Activated B cell treated with CpG ODN at 0.5 μM for 24 hours (primary cell): ENCODE measurements at regions not wholly inside any gene's neighbourhood (a gene's known extent, or its start where the extent isn't known, plus 50 kb on each side); places are given as distances from the start of the nearest gene placed in this dataset.

ENCODE experiments used
- ATAC-seq: fragments of 200-7000 bp; cut with Tn5 transposase; one replicate; pipeline ENCODE4 v1.10.0; 2021; ENCODE audit warnings: low read depth, mild to moderate bottlenecking, moderate library complexity
- CTCF ChIA-PET: fragments of 350-600 bp; sonication (Branson Sonifier 250); formaldehyde crosslinking; loops from one replicate; lab custom pipeline; 2021; ENCODE audit warnings: antibody characterized with exemption; lab: Charles Lee
- POLR2A ChIA-PET: fragments of 350-600 bp; sonication (Branson Sonifier 250); formaldehyde crosslinking; loops from one replicate; lab custom pipeline; 2021; ENCODE audit warnings: antibody characterized with exemption; lab: Charles Lee
- DNase-seq: peaks from one replicate; pipeline ENCODE4 v3.0.0; 2022
- H3K27ac Mint-ChIP-seq: one replicate; pipeline ENCODE4 v1.8.0; 2020; ENCODE audit warnings: mixed read lengths
- H3K27me3 Mint-ChIP-seq: one replicate; pipeline ENCODE4 v1.8.0; 2021; ENCODE audit warnings: mixed read lengths
- H3K36me3 Mint-ChIP-seq: one replicate; pipeline ENCODE4 v1.8.0; 2021; ENCODE audit warnings: low read depth, mixed read lengths
- H3K4me1 Mint-ChIP-seq: one replicate; pipeline ENCODE4 v1.8.0; 2021; ENCODE audit warnings: mixed read lengths
- H3K4me3 Mint-ChIP-seq: one replicate; pipeline ENCODE4 v1.8.0; 2020; ENCODE audit warnings: mild to moderate bottlenecking, mixed read lengths
- H3K9me3 Mint-ChIP-seq: one replicate; pipeline ENCODE4 v1.8.0; 2020; ENCODE audit warnings: mixed read lengths
- CTCF ChIP-seq: fragments of 200-600 bp; IDR thresholded peaks from one replicate; pipeline ENCODE4 v1.8.0; 2022; ENCODE audit warnings: antibody characterized with exemption, mild to moderate bottlenecking
- intact Hi-C: fragments of 100-400 bp; cut with micrococcal nuclease; formaldehyde crosslinking; loops from one replicate; pipeline ENCODE4 v1.15.1; 2024

DNA sequence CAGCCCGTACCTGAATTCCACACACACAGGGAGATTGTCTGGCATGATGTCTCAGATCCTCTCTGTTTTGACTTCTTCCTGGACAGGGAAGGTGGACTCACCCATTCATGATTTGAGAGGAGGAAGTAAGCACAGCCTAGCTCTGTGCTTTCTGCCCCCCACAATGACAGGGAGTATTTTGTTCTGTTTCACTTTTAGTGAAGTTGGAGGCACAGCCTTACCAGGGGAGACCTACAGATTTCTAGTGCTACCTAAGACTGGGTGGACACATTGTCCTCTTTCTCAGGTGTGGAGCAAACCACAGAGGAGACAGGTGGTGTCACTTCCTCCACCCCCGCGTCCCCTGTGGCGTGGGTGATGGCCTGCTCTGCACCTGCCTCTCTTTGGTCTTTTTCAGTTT is 408.6 kb upstream of the PFKP start:
- TF ChIP-seq CTCF = no peak
- ChIA-PET POLR2A (no interaction called here), CTCF (no interaction called here)
- DNase-seq (no peak), ATAC-seq (no peak)
- no peak overlapping the region for H3K4me3 Mint-ChIP-seq
- H3K9me3 Mint-ChIP-seq = no peaks in the 10 kb centered on the region
- H3K27ac Mint-ChIP-seq = no peak overlapping the region
- H3K36me3 Mint-ChIP-seq = no peaks in the 10 kb centered on the region
- no peaks in the 10 kb centered on the region for H3K27me3 Mint-ChIP-seq
- H3K4me1 Mint-ChIP-seq = no peaks in the 10 kb centered on the region
- intact Hi-C loops = no loop called here

- no peak overlapping the region for H3K27ac Mint-ChIP-seq
- H3K9me3 Mint-ChIP-seq = no peaks in the 10 kb centered on the region
- ChIA-PET CTCF (no interaction called here), POLR2A (no interaction called here)
- no peak for TF ChIP-seq CTCF
- intact Hi-C loops = no loop called here
- no peaks in the 10 kb centered on the region for H3K36me3 Mint-ChIP-seq
- H3K27me3 Mint-ChIP-seq = no peaks in the 10 kb centered on the region
- H3K4me3 Mint-ChIP-seq = no peak overlapping the region
- DNase-seq (no peak), ATAC-seq (no peak)
- H3K4me1 Mint-ChIP-seq = no peaks in the 10 kb centered on the region
These were observed 417.0 kb upstream of the PFKP start for GRCh38 chr10:2650328-2650727.

DNA sequence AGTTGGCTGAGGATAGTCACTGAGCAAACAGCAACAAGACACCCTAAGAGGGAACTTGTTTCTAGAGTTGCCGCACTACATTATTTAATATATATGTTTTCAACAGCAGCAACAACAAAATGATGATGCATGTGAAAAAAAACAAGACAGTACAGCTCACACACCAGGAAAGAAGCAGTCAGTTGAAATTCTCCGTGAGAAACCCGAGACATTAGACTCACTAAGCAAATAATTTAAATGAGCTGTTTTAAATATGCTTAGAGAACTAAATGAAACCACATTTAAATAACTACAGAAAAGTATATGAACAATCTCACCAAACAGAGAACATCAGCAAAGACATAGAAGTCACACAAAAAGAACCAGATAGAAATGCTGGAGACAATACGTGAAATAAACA is 426.3 kb upstream of the PFKP start:
- Mint-ChIP-seq H3K27ac (no peak overlapping the region), H3K9me3 (peaks cover 2% of the 10 kb centered on the region), H3K4me1 (no peaks in the 10 kb centered on the region), H3K36me3 (no peaks in the 10 kb centered on the region), H3K4me3 (no peak overlapping the region), H3K27me3 (peaks cover 2% of the 10 kb centered on the region)
- CTCF ChIA-PET = no interaction called here
- DNase-seq = no peak
- ATAC-seq = no peak
- POLR2A ChIA-PET = no interaction called here
- intact Hi-C loops = no loop called here
- no peak for TF ChIP-seq CTCF

GRCh38 chr10:2633630-2634029 is 433.7 kb upstream of the PFKP start:
- CTCF ChIA-PET = no interaction called here
- H3K36me3 Mint-ChIP-seq = no peaks in the 10 kb centered on the region
- H3K27ac Mint-ChIP-seq = no peak overlapping the region
- no peak for TF ChIP-seq CTCF
- no peak overlapping the region for H3K4me3 Mint-ChIP-seq
- H3K9me3 Mint-ChIP-seq = no peaks in the 10 kb centered on the region
- ATAC-seq (no peak), DNase-seq (no peak)
- intact Hi-C loops = no loop called here
- H3K27me3 Mint-ChIP-seq = peaks cover 2% of the 10 kb centered on the region
- H3K4me1 Mint-ChIP-seq = no peaks in the 10 kb centered on the region
- POLR2A ChIA-PET = no interaction called here

DNA sequence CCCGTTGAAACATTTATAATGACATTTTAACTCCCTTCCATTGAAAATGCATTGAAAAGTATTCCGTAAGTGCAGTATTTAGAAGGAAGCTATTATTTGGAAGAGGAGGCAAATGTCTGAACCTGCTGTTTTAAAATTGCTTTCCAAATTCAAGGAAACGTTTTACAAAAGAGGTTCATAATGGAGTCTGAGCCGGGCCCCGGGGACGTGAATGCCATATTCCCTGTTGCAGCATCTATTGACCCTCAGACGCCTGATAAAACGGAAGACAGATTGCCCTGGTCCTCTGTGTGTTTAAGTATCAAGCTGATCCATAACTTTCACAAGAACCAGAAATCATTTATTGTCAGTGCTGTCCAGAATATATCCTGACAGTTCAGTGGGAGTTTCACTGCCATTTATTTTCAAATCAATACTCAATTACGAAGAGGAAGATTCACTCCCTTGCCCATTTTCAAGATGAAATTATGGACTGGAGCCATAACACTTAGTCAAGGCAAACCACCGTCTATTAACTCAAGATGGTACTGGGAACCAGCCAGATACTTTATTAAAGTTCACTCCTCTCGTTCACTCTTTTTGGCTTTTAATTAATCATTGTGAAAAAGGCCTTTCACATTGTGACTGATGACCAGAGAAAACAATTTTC is 435.7 kb upstream of the PFKP start:
- Mint-ChIP-seq H3K4me1 (no peaks in the 10 kb centered on the region), H3K27me3 (peaks cover 2% of the 10 kb centered on the region), H3K9me3 (no peaks in the 10 kb centered on the region), H3K27ac (no peak overlapping the region), H3K4me3 (no peak overlapping the region), H3K36me3 (no peaks in the 10 kb centered on the region)
- ChIA-PET POLR2A (no interaction called here), CTCF (no interaction called here)
- no peak for DNase-seq
- ATAC-seq = no peak
- TF ChIP-seq CTCF = no peak
- intact Hi-C loops = no loop called here
